HCT116 (cell line): ENCODE measurements at regions not wholly inside any gene's neighbourhood (a gene's known extent, or its start where the extent isn't known, plus 50 kb on each side); places are given as distances from the start of the nearest gene placed in this dataset.

Experiments
- ATAC-seq: fragments of 200-7000 bp; cut with Tn5 transposase; 2 replicates; pipeline ENCODE4 v1.9.1; 2020; ENCODE audit warnings: mild to moderate bottlenecking, moderate library complexity
- BruUV-seq: library from RNA; stranded (reverse); fragments of 400-500 nt; replicated peaks from 2 replicates; lab custom pipeline; 2021; lab: Mats Ljungman, UMichigan
- CTCF ChIA-PET: fragments of 300-600 bp; sonication (Branson Sonifier 250); formaldehyde crosslinking; loops from one replicate; lab custom pipeline; 2021; ENCODE audit warnings: antibody characterized with exemption; lab: Charles Lee
- POLR2A ChIA-PET: fragments of 300-600, 350-600 bp; sonication (Branson Sonifier 250); formaldehyde crosslinking; loops from one replicate; lab custom pipeline; 2021; ENCODE audit warnings: antibody characterized with exemption; lab: Charles Lee
- RAD21 ChIA-PET, 2 experiments: fragments of 300-600 bp; sonication (Branson Sonifier 250); formaldehyde crosslinking; loops; one replicate each; lab custom pipeline; 2023; ENCODE audit warnings: low total read pairs in 2 of 2; ENCODE audit not compliant: uncharacterized antibody in 2 of 2, unreplicated experiment in 2 of 2, low non-redundant PET in 1 of 2; lab: Charles Lee
- DNase-seq: peaks from one replicate; pipeline ENCODE4 v3.0.0-alpha.2; 2010; ENCODE audit warnings: low read depth, low spot score
- H2AFZ ChIP-seq: fragments of 200-600 bp; shearing (Covaris generic), sonication (generic); 2 replicates; pipeline ENCODE4 v1.6.1; 2017; ENCODE audit warnings: low read depth, mixed run types, mixed read lengths, antibody characterized with exemption, low read length; ENCODE audit not compliant: poor library complexity, severe bottlenecking
- H3K27ac ChIP-seq: 2 replicates; pipeline ENCODE4 v1.5.1; 2012; ENCODE audit warnings: low read depth, low read length
- H3K27me3 ChIP-seq: fragments of 200-600 bp; sonication (generic); 2 replicates; pipeline ENCODE4 v1.6.1; 2016; ENCODE audit warnings: mixed run types, low read length, mixed read lengths; ENCODE audit not compliant: insufficient read depth
- H3K36me3 ChIP-seq, 2 experiments: fragments of 200-500 bp in 1 of 2; fragments of 200-600 bp in 1 of 2; sonication (Bioruptor generic) in 1 of 2; sonication (generic) in 1 of 2; 2 replicates each; pipeline versions ENCODE4 v1.5.1 to v1.6.1; 2014 to 2016; ENCODE audit warnings: low read length in 2 of 2, inconsistent platforms in 1 of 2, mixed read lengths in 1 of 2, mixed run types in 1 of 2; ENCODE audit not compliant: insufficient read depth in 2 of 2, control insufficient read depth in 1 of 2
- H3K4me1 ChIP-seq, 2 experiments: fragments of 200-600 bp in 1 of 2; sonication (generic) in 1 of 2; 2 replicates each; pipeline versions ENCODE4 v1.5.1 to v1.6.1; 2012 to 2017; ENCODE audit warnings: low read length in 2 of 2, inconsistent platforms in 1 of 2, mild to moderate bottlenecking in 1 of 2, mixed read lengths in 1 of 2, mixed run types in 1 of 2, moderate library complexity in 1 of 2; ENCODE audit not compliant: insufficient read depth in 2 of 2, control insufficient read depth in 1 of 2
- H3K4me2 ChIP-seq: fragments of 200-600 bp; sonication (generic); 2 replicates; pipeline ENCODE4 v1.6.1; 2017; ENCODE audit warnings: mixed run types, low read length, mixed read lengths
- H3K4me3 ChIP-seq, 2 experiments: fragments of 200-600 bp in 1 of 2; sonication (generic) in 1 of 2; replicated peaks in 1 of 2; 2 replicates each; pipeline ENCODE4 v1.5.1; 2011 to 2016; ENCODE audit warnings: low read length in 2 of 2, control low read depth in 1 of 2, low read depth in 1 of 2, mild to moderate bottlenecking in 1 of 2, mixed read lengths in 1 of 2, mixed run types in 1 of 2
- H3K79me2 ChIP-seq: fragments of 200-600 bp; sonication (generic); 2 replicates; pipeline ENCODE4 v1.6.1; 2017; ENCODE audit warnings: mild to moderate bottlenecking, mixed run types, low read length, moderate library complexity, mixed read lengths; ENCODE audit not compliant: insufficient read depth
- H3K9ac ChIP-seq: fragments of 200-600 bp; sonication (generic); 2 replicates; pipeline ENCODE4 v1.6.1; 2016; ENCODE audit warnings: low read length, mixed read lengths
- H3K9me2 ChIP-seq: fragments of 200-600 bp; sonication (generic), shearing (Covaris generic); 2 replicates; pipeline ENCODE4 v1.6.1; 2017; ENCODE audit warnings: mixed run types, mild to moderate bottlenecking, moderate library complexity; ENCODE audit not compliant: insufficient read depth
- H3K9me3 ChIP-seq, 2 experiments: fragments of 200-500 bp in 1 of 2; fragments of 200-600 bp in 1 of 2; sonication (Bioruptor generic) in 1 of 2; sonication (generic) in 1 of 2; 2 replicates each; pipeline ENCODE4 v1.6.1; 2014 to 2017; ENCODE audit warnings: low read length in 2 of 2, mixed read lengths in 2 of 2, inconsistent platforms in 1 of 2, low read depth in 1 of 2, mild to moderate bottlenecking in 1 of 2, mixed run types in 1 of 2, moderate library complexity in 1 of 2; ENCODE audit not compliant: control insufficient read depth in 1 of 2, insufficient read depth in 1 of 2
- H4K20me1 ChIP-seq: fragments of 200-600 bp; sonication (generic), shearing (Covaris generic); 2 replicates; pipeline ENCODE4 v1.6.1; 2017; ENCODE audit warnings: mixed run types, mild to moderate bottlenecking, moderate library complexity; ENCODE audit not compliant: insufficient read depth
- ATF3 ChIP-seq: IDR thresholded peaks from 2 replicates; pipeline ENCODE4 v1.6.1; 2012
- CEBPB ChIP-seq: IDR thresholded peaks from 2 replicates; pipeline ENCODE4 v1.6.1; 2012; ENCODE audit warnings: low read depth
- CTCF ChIP-seq, 3 experiments: fragments of 200-600 bp in 1 of 3; sonication (generic) in 1 of 3; IDR thresholded peaks in 2 of 3; conservative IDR thresholded peaks in 1 of 3; 2 replicates each; pipeline ENCODE4 v1.5.1; 2012 to 2017; ENCODE audit warnings: low read depth in 2 of 3, low read length in 2 of 3, antibody characterized with exemption in 1 of 3, borderline replicate concordance in 1 of 3, control low read depth in 1 of 3, mild to moderate bottlenecking in 1 of 3, mixed read lengths in 1 of 3, mixed run types in 1 of 3, moderate library complexity in 1 of 3; ENCODE audit not compliant: insufficient read depth in 1 of 3
- RAD21 ChIP-seq: IDR thresholded peaks from 2 replicates; pipeline ENCODE4 v1.6.1; 2012; ENCODE audit warnings: low read depth, mild to moderate bottlenecking
- SP1 ChIP-seq: IDR thresholded peaks from 2 replicates; pipeline ENCODE4 v1.6.1; 2012; ENCODE audit warnings: low read depth
- ZNF274 ChIP-seq: fragments of 200-500 bp; sonication (Bioruptor generic); IDR thresholded peaks from 2 replicates; pipeline ENCODE4 v1.6.1; 2014; ENCODE audit warnings: mild to moderate bottlenecking, low read depth, low read length, inconsistent platforms
- intact Hi-C: fragments of 100-400 bp; cut with micrococcal nuclease; formaldehyde crosslinking; loops from 2 replicates; pipeline ENCODE4 v1.10.0; 2022

GRCh38 chr15:69603369-69604071 is 150.9 kb downstream of the RPLP1 start:
- Histone ChIP-seq H3K27ac (no peak overlapping the region), H2AFZ (no peak overlapping the region), H3K9me2 (no peaks in the 10 kb centered on the region), H3K4me2 (no peak overlapping the region), H3K9ac (no peak overlapping the region), H3K4me1 (no peaks in the 10 kb centered on the region), H3K27me3 (peaks cover 25% of the 10 kb centered on the region), H3K36me3 (no peaks in the 10 kb centered on the region), H3K79me2 (no peaks in the 10 kb centered on the region), H3K4me3 (no peak overlapping the region), H3K9me3 (no peaks in the 10 kb centered on the region), H4K20me1 (no peaks in the 10 kb centered on the region)
- TF ChIP-seq ZNF274, result no peak
- no peak for TF ChIP-seq CEBPB
- no peak for TF ChIP-seq ATF3
- DNase-seq, result no peak
- BruUV-seq, result no TSS peak
- RAD21 ChIA-PET, result no interaction called here
- CTCF ChIA-PET, result no interaction called here
- intact Hi-C loops, result no loop called here
- POLR2A ChIA-PET, result interaction anchor here (0.6 kb wide), 1 partner anchor 39 kb away, joined by 3 read pairs; no protein-coding TSS in a partner anchor
- ATAC-seq, result no peak

GRCh38 chr15:69604072-69604411 is 151.4 kb downstream of the RPLP1 start:
- RAD21 ChIA-PET, result no interaction called here
- POLR2A ChIA-PET, result interaction anchor here (0.6 kb wide), 1 partner anchor 39 kb away, joined by 3 read pairs; no protein-coding TSS in a partner anchor
- Histone ChIP-seq H3K27me3 (peaks cover 20% of the 10 kb centered on the region), H3K27ac (no peak overlapping the region), H3K36me3 (no peaks in the 10 kb centered on the region), H3K9me2 (no peaks in the 10 kb centered on the region), H3K9me3 (no peaks in the 10 kb centered on the region), H3K4me2 (no peak overlapping the region), H3K9ac (no peak overlapping the region)
- CTCF ChIA-PET, result no interaction called here
- peak; percentile 67; the same call in 1 of the 2 replicates for ATAC-seq
- intact Hi-C loops, result no loop called here
- no TSS peak for BruUV-seq
- TF ChIP-seq RAD21 (peak; percentile 58), SP1 (no peak), CTCF (IDR thresholded peaks at IDR 0.05 in 2 of 3, conservative IDR thresholded peaks at IDR 0.05 in 1 of 3; ENCODE audit: borderline replicate concordance in 1 of 3, insufficient read depth in 1 of 3, low read depth in 2 of 3, low read length in 2 of 3) (peak; percentile 15 to 32 (median 31); a peak in 2 of 6 replicates)
- TF ChIP-seq, all 23 proteins: peak for 2
- no peaks in the 10 kb centered on the region for H3K4me1 ChIP-seq
- no peak overlapping the region for H3K4me3 ChIP-seq
- H3K79me2 ChIP-seq, result no peaks in the 10 kb centered on the region
- H2AFZ ChIP-seq, result no peak overlapping the region
- H4K20me1 ChIP-seq, result no peaks in the 10 kb centered on the region
- peak; percentile 26 for DNase-seq
